ENCODE measurements at regions not wholly inside any gene's neighbourhood (a gene's known extent, or its start where the extent isn't known, plus 50 kb on each side); places are given as distances from the start of the nearest gene placed in this dataset.
A peak's percentile ranks its signal among the peaks of the same experiment; 100 is the strongest.

DNA sequence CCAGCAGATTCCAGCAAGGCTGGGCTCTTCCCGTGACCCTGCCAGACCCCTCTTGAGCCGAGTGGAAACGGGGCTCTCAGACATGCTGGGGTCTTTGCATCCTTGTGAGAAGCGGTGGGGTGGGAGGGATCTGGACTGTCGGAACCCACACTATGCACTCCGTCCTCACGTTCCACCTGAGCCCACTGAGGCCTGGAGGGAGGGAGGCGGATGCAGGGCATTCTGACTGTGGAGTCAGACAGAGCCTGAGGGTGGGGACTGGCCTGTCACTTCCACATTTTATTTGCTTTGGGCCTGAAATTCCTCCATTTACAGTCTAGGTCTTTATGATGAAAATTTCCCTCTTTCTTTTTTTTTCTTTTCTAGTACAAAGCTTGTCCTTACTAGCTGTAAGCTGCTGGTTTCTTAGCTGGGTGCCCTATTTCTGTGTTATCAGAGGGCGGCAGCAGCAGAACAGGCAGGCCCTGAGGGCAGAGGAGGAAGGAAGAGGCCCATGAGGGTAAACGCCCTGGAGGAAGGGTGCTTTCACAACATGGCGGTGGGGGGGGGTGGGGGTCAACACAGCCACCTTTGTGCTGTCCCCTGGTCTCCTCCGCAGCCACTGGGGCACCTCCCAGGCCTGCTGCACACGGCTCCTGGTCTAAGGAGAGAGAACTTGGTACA lies 373.5 kb upstream of the MYT1L start:
- DNase-seq, result no peak

DNA sequence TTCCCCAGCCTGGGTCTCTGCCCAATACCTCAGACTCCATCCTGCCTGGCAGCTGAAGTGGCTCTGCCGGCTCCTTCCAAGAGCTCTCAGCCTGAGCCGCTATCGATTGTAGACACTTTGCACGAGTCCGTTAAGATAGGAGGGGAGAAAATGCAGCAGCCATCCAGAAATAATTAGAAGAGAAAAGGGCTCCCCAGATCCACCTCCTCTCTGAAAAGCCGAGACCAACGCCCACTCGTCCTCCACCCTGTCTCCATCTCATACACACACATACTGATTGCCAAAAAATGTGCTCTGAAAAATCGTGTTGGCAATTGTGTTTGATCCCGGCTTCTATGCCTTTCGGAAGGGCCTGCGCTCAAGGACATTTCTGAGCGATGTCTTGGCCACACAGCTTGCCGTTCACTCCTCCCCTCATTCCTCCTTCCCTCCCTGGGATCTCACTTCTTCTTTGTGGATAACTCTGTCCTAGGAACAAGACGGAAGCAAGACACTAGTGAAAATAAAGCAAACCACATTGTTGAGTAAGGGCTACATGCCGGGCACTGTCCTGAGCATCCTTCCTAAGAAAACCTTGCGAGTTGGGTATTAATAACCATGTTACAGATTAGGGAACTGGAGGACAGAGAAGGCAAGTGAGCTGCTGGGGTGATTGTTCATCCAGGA lies 372.8 kb upstream of the MYT1L start:
- DNase-seq, result no peak

GRCh38 chr2:2703172-2703571 lies 372.1 kb upstream of the MYT1L start:
- DNase-seq, result no peak

DNA sequence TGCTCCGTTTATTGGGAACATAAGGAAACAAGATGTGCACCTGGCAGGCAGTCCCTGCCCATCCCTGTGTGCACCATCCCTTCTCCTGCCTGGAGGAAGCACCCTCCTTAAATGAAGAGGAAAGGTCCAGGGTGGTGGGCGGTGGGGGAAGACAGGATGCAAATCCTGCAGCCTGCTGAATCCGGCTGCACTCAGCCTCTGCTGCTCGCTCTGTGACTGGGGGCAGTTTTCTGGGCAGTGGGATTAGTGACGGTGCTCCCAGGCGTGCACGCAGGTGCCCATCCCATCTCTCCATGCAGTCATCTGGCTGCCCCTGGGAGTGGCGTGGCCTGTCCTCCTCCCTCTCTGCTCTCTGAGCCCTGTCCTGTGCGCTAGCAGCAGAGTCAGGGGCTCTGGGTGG lies 371.3 kb upstream of the MYT1L start:
- no peak for DNase-seq

DNA sequence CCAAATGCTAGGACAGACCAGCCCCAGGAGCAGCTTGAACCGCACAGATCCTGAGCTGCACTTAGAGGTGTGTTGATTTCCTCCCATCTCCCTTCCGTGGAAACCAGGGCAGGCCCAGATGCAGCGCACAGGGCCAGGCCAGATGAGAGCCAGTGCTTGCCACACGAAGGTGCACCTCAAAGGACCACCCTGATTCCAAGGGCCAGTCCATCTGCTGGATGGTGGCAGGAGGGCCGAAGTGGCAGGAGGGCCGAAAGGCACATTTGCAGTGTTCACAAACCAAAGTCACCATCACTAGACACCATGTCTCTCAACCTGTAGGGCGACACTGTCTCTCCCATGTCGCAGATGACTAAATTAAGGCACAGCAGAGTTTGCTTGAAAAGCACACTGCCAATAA lies 370.7 kb upstream of the MYT1L start:
- no peak for DNase-seq

DNA sequence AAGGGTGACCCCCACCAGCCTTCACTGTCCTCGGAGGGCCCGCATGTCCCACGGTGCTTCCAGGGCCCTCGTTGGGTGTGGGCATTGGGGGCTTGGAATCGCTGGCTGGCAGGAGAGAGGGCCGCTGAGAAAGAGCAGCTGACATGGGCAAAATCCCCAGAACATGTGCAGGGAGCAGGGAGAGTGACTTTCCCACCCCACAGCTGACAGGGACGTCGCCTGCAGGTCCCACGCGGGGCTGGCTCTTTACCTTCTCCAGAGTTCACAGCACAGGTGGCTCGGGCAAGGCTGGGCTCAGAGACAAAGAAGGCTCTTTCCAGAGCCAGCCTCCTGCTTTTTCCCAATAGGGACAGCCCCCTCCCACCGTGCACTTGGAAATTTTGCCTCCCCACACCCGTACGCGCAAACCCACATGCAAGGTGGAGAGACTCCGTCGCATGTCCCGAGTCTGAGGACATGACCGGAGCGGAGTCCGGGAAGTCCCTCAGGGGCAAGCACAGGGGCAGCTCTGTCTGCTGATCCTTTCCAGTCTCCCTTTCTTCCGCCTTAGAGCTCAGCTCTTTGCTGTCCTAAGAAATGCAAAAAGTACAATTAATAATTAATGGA lies 370.2 kb upstream of the MYT1L start:
- DNase-seq, result no peak

GRCh38 chr2:2699121-2699505 lies 368.0 kb upstream of the MYT1L start:
- DNase-seq, result peak; percentile 69

DNA sequence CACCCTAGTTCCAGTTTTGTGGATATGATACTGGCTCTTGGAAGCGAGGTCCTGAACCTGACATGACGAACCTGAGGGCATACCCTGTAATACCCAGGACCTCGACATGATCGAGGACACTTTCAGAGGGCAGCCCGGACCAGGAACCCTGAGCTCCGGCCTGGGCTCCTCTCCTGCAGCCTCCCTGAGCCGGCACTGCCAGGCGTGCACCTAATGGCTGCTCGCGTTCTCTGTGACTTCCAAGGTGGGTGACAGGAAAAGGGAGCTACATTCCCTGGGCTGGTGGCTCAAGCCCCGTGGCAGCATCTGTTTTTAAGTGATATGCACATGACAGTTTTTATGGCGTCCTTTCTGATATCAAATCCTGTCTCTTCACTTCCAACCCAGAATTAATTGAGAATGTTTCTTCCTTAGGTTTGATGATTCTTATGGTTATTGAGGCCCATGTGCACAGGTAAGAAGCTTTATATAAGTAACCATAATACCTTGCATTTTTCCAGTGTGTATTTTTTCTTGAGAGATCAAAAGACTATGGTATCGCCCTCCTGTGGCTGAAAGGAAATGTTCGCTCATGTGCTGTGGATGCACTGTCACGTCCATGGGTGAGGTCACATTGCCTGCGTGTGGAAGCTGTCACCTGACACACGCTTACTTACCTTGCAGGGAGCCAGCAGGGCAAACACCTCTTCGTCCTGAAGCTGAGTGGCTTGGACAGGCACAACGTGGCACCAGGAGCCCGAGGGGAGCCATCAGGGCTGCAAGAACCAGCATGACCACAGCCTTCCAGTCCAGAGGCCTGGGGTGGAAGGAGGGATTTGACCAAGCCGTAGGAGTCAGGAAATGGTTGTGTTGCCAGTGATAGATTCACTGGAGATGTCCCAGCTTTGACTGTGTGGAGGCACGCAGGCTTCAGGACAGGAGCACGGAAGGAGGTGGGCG lies 367.4 kb upstream of the MYT1L start:
- DNase-seq, result peak; percentile 81

DNA sequence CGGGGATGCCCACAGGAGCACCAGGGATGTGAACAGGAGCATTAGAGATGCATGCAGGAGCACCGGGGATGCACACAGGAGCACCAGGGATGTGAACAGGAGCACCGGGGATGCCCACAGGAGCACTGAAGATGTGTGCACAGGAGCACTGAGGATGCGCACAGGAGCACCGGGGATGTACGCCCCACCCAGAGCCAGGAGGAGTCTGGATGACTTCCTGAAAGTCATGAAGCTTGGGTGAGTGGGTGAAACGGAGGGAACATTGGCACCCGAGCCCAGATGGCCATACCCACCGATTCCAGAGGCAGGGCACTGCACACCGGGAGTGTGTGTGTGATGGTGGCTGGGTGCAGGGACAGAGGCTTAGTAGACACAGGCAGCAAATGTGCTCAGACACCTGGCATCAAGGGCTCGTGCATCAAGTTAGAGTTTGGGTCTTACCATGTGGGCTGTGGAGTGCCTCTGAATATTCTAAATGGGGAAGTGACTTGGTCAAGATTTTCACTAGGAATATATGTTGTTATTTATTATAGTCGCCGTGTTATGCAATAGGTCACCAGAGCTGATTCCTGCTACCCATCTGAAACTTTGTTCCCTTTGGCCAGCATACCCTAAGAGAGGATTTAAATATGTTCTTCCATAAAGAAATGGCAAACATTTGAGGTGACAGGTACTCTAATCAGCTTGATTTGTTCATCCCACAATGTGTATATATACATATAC lies 365.8 kb upstream of the MYT1L start:
- no peak for DNase-seq

- no peak for DNase-seq
Observed at GRCh38 chr2:2696325-2696724, 365.2 kb upstream of the MYT1L start.

DNA sequence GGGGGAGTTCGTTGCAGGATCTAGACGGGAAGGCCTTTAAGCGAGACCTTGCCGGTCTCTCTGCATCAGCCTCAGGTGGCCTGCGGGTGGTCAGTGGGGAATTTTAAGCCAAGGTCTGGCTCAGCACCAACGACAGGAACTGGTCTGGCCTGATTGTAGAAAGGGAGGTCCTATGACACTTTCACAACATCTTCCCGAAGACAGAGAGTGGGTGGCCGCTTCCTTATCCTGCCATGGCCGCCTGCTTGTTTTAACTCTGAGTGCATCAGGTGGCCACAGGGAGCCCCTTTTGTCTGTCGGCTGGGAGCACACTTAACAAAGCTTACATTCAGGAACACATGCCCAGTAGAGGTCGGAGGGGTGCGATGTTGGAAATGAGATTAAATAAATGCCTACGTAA lies 363.7 kb upstream of the MYT1L start:
- no peak for DNase-seq

- no peak for DNase-seq
Observed at GRCh38 chr2:2692599-2693389, 361.7 kb upstream of the MYT1L start.

- no peak for DNase-seq
Observed at GRCh38 chr2:2691419-2691818, 360.3 kb upstream of the MYT1L start.

DNA sequence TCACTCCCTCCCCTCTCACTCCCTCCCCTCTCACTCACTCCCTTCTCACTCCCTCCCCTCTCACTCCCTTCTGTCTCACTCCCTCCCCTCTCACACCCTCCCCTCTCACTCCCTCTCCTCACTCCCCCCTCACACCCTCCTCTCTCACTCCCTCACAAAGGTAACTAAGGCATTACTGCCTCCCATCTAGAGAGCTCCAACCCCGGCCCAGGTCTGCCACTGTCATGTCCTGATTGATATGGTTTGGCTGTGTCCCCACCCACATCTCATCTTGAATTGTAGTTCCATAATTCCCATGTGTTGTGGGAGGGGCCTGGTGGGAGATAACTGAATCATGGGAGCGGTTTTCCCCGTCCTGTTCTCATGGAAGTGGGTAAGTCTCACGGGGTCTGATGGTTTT lies 359.9 kb upstream of the MYT1L start:
- peak; percentile 59 for DNase-seq

GRCh38 chr2:2689306-2689705 lies 358.2 kb upstream of the MYT1L start:
- peak; percentile 91 for DNase-seq

DNA sequence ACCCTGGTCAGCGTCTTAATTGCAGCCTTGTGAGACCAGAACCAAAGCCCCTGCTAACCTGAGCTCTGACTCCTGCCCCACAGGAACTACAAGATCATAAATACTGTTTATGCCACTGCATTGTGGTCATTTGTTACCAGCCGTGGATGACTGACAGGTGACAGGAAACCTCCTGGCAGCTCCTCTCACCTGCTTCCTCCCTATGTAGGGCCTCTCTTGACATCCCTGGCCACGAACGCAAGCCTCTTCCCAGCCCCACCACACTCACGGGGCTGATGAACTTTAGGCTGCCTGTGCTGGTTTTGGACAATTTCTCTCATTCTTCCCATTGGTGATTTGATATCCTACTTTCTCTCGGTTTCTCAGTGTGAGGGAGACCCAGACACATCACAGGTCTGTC lies 357.2 kb upstream of the MYT1L start:
- DNase-seq, result no peak

DNA sequence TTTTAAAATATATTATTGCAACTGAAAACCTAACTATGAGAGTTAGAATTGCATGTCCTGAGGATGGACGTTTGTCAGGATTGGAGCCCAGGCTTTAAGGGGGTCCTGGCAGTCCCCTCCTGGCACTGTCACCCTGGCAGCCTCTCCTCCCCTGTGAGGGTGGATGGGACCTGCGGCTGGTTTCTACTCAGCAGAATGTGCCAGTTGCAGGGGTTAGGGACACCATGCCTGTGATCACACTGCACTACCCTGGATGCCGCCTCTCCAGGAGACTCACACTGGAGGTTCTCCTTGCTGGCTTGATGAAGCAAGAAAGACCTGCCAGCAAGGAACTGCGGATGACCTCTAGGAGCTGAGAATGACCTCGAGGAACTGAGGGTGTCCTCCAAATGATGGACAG lies 356.7 kb upstream of the MYT1L start:
- no peak for DNase-seq

DNA sequence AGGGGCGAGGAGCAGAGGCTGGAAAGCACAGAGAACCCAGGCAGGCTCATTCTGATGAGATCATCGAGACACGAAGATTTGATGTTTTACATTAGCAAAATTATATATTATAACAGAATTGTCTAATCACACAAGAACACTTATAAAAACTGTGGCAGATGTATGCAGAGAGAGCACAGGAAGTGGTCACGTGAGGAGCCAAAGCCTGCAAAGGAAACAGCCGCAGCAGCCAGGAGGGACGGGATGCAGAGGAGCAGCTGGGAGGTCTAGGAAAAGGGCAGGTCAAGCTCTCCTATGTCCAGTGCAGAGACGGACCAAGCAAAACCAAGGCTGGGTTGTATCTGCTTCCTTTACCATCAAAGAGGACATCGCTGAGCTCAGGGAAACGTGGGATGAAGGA lies 355.1 kb upstream of the MYT1L start:
- DNase-seq, result no peak

- DNase-seq, result peak; percentile 76
Observed at GRCh38 chr2:2683606-2684224, 352.6 kb upstream of the MYT1L start.

DNA sequence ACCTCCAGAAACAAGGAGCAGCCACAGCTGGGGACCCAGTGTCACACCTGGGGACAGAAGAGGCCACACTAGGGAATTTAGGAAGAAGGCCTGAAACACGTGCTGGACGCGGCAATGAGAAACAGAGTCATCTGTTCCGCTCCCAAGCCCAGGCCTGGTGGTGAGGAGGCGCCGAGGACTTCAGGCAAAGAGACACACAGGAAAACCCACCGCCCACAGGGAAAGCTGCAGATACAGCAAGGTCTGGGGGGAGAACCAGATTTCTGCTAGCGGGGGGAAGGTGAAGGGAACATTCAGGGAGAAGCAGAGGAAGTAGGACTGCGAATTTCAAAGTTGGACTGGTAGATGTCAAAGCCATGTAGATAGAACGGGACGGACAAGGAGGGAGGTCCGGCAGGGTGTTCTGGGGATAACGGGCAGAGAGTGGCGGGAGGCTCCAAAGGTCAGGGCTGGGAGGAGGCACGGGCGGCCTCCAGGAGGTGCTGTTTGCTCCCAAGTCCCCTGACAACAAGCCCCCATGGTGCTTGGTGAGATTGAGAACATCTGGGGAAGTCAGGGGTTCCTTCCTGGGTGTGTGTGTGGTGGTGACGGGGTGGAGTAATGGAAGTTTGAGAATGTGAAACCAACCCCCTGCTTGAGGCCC lies 351.7 kb upstream of the MYT1L start:
- no peak for DNase-seq

DNA sequence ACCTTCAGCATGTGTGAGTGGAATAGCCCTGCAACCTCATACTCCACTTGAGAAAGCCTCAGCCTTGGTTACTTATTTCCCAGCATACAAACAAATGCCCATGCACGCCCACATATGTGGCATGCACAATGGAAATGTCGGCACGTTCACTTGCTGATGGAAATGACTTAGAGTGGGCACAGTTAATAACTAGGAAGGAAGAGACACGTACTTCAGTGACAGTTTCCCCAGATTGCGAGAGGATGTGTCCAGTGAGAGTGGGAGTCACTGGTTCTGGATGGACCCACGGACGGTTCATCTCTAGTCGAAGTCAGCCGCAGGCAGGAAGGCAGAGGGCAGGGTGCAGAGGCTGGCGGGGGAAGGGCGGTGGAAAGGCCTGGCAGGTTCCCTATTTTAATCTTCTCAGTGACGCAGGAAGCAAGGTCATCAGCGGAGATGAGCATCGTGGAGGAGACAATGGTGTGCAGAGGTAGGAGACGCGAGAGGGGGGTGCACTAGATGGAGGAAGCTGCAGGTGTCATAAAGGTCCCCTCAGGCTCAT lies 350.7 kb upstream of the MYT1L start:
- DNase-seq, result no peak
